Neural cell (in vitro differentiated cells): ENCODE measurements at regions not wholly inside any gene's neighbourhood (a gene's known extent, or its start where the extent isn't known, plus 50 kb on each side); places are given as distances from the start of the nearest gene placed in this dataset.

ENCODE experiments used
- H2AFZ ChIP-seq: fragments of 200-600, 300-800 bp; sonication (generic), shearing (Covaris generic); 2 replicates; pipeline ENCODE4 v1.6.0; 2014; ENCODE audit warnings: low read depth, mild to moderate bottlenecking, antibody characterized with exemption, low read length, moderate library complexity
- H3F3A ChIP-seq: fragments of 200-600 bp; shearing (Covaris generic); 2 replicates; pipeline ENCODE4 v1.6.1; 2016; ENCODE audit warnings: mild to moderate bottlenecking, moderate library complexity, mixed read lengths, antibody characterized with exemption, low read length; ENCODE audit not compliant: insufficient read depth, poor library complexity, severe bottlenecking
- H3K27ac ChIP-seq: fragments of 200-600, 300-800 bp; sonication (generic), shearing (Covaris generic); 2 replicates; pipeline ENCODE4 v1.5.1; 2014; ENCODE audit warnings: mild to moderate bottlenecking, low read length, moderate library complexity
- H3K27me3 ChIP-seq: fragments of 300-800, 200-600 bp; sonication (generic), shearing (Covaris generic); 2 replicates; pipeline ENCODE4 v1.6.0; 2014; ENCODE audit warnings: mild to moderate bottlenecking, low read depth, low read length, moderate library complexity; ENCODE audit not compliant: insufficient read depth
- H3K36me3 ChIP-seq: fragments of 300-800, 200-600 bp; sonication (generic), shearing (Covaris generic); 2 replicates; pipeline ENCODE4 v1.5.1; 2014; ENCODE audit warnings: mild to moderate bottlenecking, antibody characterized with exemption, low read length, moderate library complexity; ENCODE audit not compliant: insufficient read depth
- H3K4me2 ChIP-seq: fragments of 300-800, 200-600 bp; sonication (generic), shearing (Covaris generic); 2 replicates; pipeline ENCODE4 v1.6.0; 2014; ENCODE audit warnings: mild to moderate bottlenecking, low read length
- H3K4me3 ChIP-seq: fragments of 300-800, 200-600 bp; sonication (generic), shearing (Covaris generic); 2 replicates; pipeline ENCODE4 v1.5.1; 2014; ENCODE audit warnings: mild to moderate bottlenecking, low read length, moderate library complexity
- H3K79me2 ChIP-seq: fragments of 200-600 bp; shearing (Covaris generic); replicated peaks from 2 replicates; pipeline ENCODE4 v1.6.0; 2014; ENCODE audit warnings: mild to moderate bottlenecking, low read length, moderate library complexity; ENCODE audit not compliant: insufficient read depth
- H3K9ac ChIP-seq: fragments of 300-800, 200-600 bp; sonication (generic), shearing (Covaris generic); 2 replicates; pipeline ENCODE4 v1.6.1; 2016; ENCODE audit warnings: mild to moderate bottlenecking, low read length, mixed read lengths
- H3K9me2 ChIP-seq: fragments of 200-600 bp; shearing (Covaris generic); 2 replicates; pipeline ENCODE4 v1.6.1; 2016; ENCODE audit warnings: mild to moderate bottlenecking, low read length, mixed read lengths; ENCODE audit not compliant: insufficient read depth
- H3K9me3 ChIP-seq: fragments of 200-600, 300-800 bp; sonication (generic), shearing (Covaris generic); 2 replicates; pipeline ENCODE4 v1.6.1; 2016; ENCODE audit warnings: mild to moderate bottlenecking, mixed run types, low read length, moderate library complexity, mixed read lengths
- H4K20me1 ChIP-seq: fragments of 200-600 bp; shearing (Covaris generic); 2 replicates; pipeline ENCODE4 v1.6.1; 2016; ENCODE audit warnings: mild to moderate bottlenecking, mixed run types; ENCODE audit not compliant: insufficient read depth
- CTCF ChIP-seq: fragments of 450-650 bp; IDR thresholded peaks from 2 replicates; pipeline ENCODE4 v1.5.1; 2014; ENCODE audit warnings: antibody characterized with exemption, mild to moderate bottlenecking, moderate library complexity; ENCODE audit not compliant: poor library complexity, severe bottlenecking
- EP300 ChIP-seq: fragments of 450-650 bp; conservative IDR thresholded peaks from 2 replicates; pipeline ENCODE4 v1.6.1; 2014; ENCODE audit warnings: antibody characterized with exemption, mild to moderate bottlenecking, moderate library complexity; ENCODE audit not compliant: poor library complexity, severe bottlenecking
- EZH2 ChIP-seq: fragments of 200-600, 300-800 bp; shearing (Covaris generic), sonication (generic); IDR thresholded peaks from 2 replicates; pipeline ENCODE4 v1.6.1; 2014; ENCODE audit warnings: antibody characterized with exemption, low read length, borderline replicate concordance, mild to moderate bottlenecking; ENCODE audit not compliant: insufficient read depth, poor library complexity, severe bottlenecking
- MXI1 ChIP-seq: fragments of 450-650 bp; conservative IDR thresholded peaks from 2 replicates; pipeline ENCODE4 v1.6.1; 2014; ENCODE audit warnings: antibody characterized with exemption, mild to moderate bottlenecking; ENCODE audit not compliant: poor library complexity, severe bottlenecking
- POLR2AphosphoS5 ChIP-seq: IDR thresholded peaks from 2 replicates; pipeline ENCODE4 v1.6.1; 2012
- RAD21 ChIP-seq: fragments of 450-650 bp; conservative IDR thresholded peaks from 2 replicates; pipeline ENCODE4 v1.6.1; 2014; ENCODE audit warnings: antibody characterized with exemption, mild to moderate bottlenecking, moderate library complexity
- SMC3 ChIP-seq: fragments of 450-650 bp; conservative IDR thresholded peaks from 2 replicates; pipeline ENCODE4 v1.6.1; 2014; ENCODE audit warnings: antibody characterized with exemption, mild to moderate bottlenecking, moderate library complexity; ENCODE audit not compliant: poor library complexity
- TAF1 ChIP-seq: IDR thresholded peaks from 2 replicates; pipeline ENCODE4 v1.6.1; 2012; ENCODE audit warnings: low read depth
- TF ChIP-seq, protein P1 (sequence below): IDR thresholded peaks from 2 replicates; pipeline ENCODE4 v1.6.1; 2012; ENCODE audit warnings: borderline replicate concordance

GRCh38 chr6:1117530-1118286, 194.2 kb upstream of the FOXQ1 start:
- Histone ChIP-seq H3K4me3 (no peak overlapping the region), H3K27ac (no peak overlapping the region)
- TF ChIP-seq EP300 = no peak
- TF ChIP-seq SMC3 = no peak
- no peak for TF ChIP-seq TAF1
- no peak for TF ChIP-seq POLR2AphosphoS5
- TF ChIP-seq RAD21 = no peak
- TF ChIP-seq, protein P1, sequence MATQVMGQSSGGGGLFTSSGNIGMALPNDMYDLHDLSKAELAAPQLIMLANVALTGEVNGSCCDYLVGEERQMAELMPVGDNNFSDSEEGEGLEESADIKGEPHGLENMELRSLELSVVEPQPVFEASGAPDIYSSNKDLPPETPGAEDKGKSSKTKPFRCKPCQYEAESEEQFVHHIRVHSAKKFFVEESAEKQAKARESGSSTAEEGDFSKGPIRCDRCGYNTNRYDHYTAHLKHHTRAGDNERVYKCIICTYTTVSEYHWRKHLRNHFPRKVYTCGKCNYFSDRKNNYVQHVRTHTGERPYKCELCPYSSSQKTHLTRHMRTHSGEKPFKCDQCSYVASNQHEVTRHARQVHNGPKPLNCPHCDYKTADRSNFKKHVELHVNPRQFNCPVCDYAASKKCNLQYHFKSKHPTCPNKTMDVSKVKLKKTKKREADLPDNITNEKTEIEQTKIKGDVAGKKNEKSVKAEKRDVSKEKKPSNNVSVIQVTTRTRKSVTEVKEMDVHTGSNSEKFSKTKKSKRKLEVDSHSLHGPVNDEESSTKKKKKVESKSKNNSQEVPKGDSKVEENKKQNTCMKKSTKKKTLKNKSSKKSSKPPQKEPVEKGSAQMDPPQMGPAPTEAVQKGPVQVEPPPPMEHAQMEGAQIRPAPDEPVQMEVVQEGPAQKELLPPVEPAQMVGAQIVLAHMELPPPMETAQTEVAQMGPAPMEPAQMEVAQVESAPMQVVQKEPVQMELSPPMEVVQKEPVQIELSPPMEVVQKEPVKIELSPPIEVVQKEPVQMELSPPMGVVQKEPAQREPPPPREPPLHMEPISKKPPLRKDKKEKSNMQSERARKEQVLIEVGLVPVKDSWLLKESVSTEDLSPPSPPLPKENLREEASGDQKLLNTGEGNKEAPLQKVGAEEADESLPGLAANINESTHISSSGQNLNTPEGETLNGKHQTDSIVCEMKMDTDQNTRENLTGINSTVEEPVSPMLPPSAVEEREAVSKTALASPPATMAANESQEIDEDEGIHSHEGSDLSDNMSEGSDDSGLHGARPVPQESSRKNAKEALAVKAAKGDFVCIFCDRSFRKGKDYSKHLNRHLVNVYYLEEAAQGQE = no peak
- TF ChIP-seq EZH2 = no peak
- TF ChIP-seq CTCF = no peak
- no peak for TF ChIP-seq MXI1

DNA sequence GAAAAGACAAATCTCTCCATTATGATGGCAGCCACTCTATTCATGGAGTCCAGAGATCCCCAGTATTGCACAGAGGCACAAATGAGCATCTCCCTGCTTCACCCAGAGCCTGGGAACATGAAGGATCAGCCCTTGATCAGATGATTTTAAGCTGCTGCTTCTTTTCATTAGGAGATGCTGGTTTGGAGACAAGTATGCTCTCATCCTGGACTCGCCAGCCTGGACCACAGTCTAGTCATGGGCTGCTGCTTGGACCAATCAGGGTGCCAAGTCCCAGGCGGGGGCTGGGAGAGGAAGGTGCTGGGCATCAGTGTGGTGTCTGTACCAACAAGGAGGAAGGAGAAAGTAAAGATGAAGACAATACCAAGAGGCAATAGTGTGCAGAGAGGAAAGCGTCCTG, 195.7 kb upstream of the FOXQ1 start:
- TF ChIP-seq SMC3 (no peak), CTCF (no peak), RAD21 (no peak), TAF1 (no peak), EP300 (no peak), POLR2AphosphoS5 (no peak), EZH2 (no peak), MXI1 (no peak)
- TF ChIP-seq, protein P1 = no peak
- Histone ChIP-seq H3K4me3 (no peak overlapping the region), H3K9ac (no peak overlapping the region), H3K4me2 (no peak overlapping the region), H4K20me1 (no peaks in the 10 kb centered on the region), H3K9me3 (no peaks in the 10 kb centered on the region), H3K79me2 (no peaks in the 10 kb centered on the region), H3K27me3 (no peaks in the 10 kb centered on the region), H3K9me2 (no peaks in the 10 kb centered on the region), H3F3A (no peaks in the 10 kb centered on the region), H3K36me3 (no peaks in the 10 kb centered on the region), H2AFZ (no peak overlapping the region), H3K27ac (no peak overlapping the region)

More at GRCh38 chr6:1117530-1118286, 194.2 kb upstream of the FOXQ1 start:
- no peaks in the 10 kb centered on the region for H4K20me1 ChIP-seq
- H2AFZ ChIP-seq = no peak overlapping the region
- H3K36me3 ChIP-seq = no peaks in the 10 kb centered on the region
- no peaks in the 10 kb centered on the region for H3K27me3 ChIP-seq
- H3K9me3 ChIP-seq = no peaks in the 10 kb centered on the region
- no peaks in the 10 kb centered on the region for H3F3A ChIP-seq
- no peaks in the 10 kb centered on the region for H3K9me2 ChIP-seq
- no peak overlapping the region for H3K9ac ChIP-seq
- no peaks in the 10 kb centered on the region for H3K79me2 ChIP-seq
- H3K4me2 ChIP-seq = no peak overlapping the region
